HL-60 (cell line): ENCODE measurements at regions not wholly inside any gene's neighbourhood (a gene's known extent, or its start where the extent isn't known, plus 50 kb on each side); places are given as distances from the start of the nearest gene placed in this dataset.

Experiments
- DNase-seq, 2 experiments: peaks; one replicate each; pipeline ENCODE4 v3.0.0-alpha.2; 2010 to 2020; ENCODE audit warnings: low read depth in 1 of 2, low spot score in 1 of 2
- H3K27ac ChIP-seq: fragments of 250-450 bp; sonication (Bioruptor Pico); replicated peaks from 2 replicates; pipeline ENCODE4 v1.5.1; 2020; ENCODE audit warnings: mild to moderate bottlenecking, moderate library complexity
- H3K27me3 ChIP-seq: fragments of 250-450 bp; sonication (Bioruptor Pico); 2 replicates; pipeline ENCODE4 v1.5.1; 2021; ENCODE audit warnings: mild to moderate bottlenecking, moderate library complexity; ENCODE audit not compliant: insufficient read depth, poor library complexity, severe bottlenecking
- H3K4me3 ChIP-seq: replicated peaks from 2 replicates; pipeline ENCODE4 v1.5.1; 2011; ENCODE audit warnings: mild to moderate bottlenecking, control low read depth, low read length; ENCODE audit not compliant: insufficient read depth
- CTCF ChIP-seq: IDR thresholded peaks from one replicate; pipeline ENCODE4 v1.5.1; 2011; ENCODE audit warnings: low read length, control low read depth, inconsistent platforms; ENCODE audit not compliant: insufficient read depth
- GABPA ChIP-seq: IDR thresholded peaks from 2 replicates; pipeline ENCODE4 v1.6.1; 2012; ENCODE audit warnings: low read depth
- POLR2AphosphoS5 ChIP-seq: IDR thresholded peaks from 2 replicates; pipeline ENCODE4 v1.6.1; 2012; ENCODE audit warnings: low read depth
- REST ChIP-seq: IDR thresholded peaks from 2 replicates; pipeline ENCODE4 v1.6.1; 2012; ENCODE audit warnings: low read depth; ENCODE audit not compliant: insufficient replicate concordance
- SPI1 ChIP-seq: IDR thresholded peaks from 2 replicates; pipeline ENCODE4 v1.6.1; 2012; ENCODE audit warnings: low read depth, mild to moderate bottlenecking, borderline replicate concordance

- no peak for DNase-seq
- Histone ChIP-seq H3K27me3 (no peaks in the 10 kb centered on the region), H3K4me3 (no peak overlapping the region), H3K27ac (no peak overlapping the region)
- TF ChIP-seq REST (no peak), GABPA (no peak), SPI1 (no peak), CTCF (no peak), POLR2AphosphoS5 (no peak)
These were observed 152.5 kb downstream of the RBFOX3 start for GRCh38 chr17:79458356-79458755.

- H3K27me3 ChIP-seq: no peaks in the 10 kb centered on the region
- TF ChIP-seq POLR2AphosphoS5 (no peak), SPI1 (no peak), GABPA (no peak), CTCF (no peak), REST (no peak)
- no peak for DNase-seq
These were observed 153.0 kb downstream of the RBFOX3 start for GRCh38 chr17:79457889-79458288.

GRCh38 chr17:79457376-79457775 is 153.5 kb downstream of the RBFOX3 start:
- no peak overlapping the region for H3K27ac ChIP-seq
- no peaks in the 10 kb centered on the region for H3K27me3 ChIP-seq

More at GRCh38 chr17:79457889-79458288, 153.0 kb downstream of the RBFOX3 start:
- H3K4me3 ChIP-seq: no peak overlapping the region
- no peak overlapping the region for H3K27ac ChIP-seq

More at GRCh38 chr17:79457376-79457775, 153.5 kb downstream of the RBFOX3 start:
- no peak for TF ChIP-seq POLR2AphosphoS5
- TF ChIP-seq REST: no peak
- no peak for TF ChIP-seq CTCF
- no peak for TF ChIP-seq GABPA
- TF ChIP-seq SPI1: no peak
- no peak for DNase-seq
- no peak overlapping the region for H3K4me3 ChIP-seq
